ENCODE measurements at regions not wholly inside any gene's neighbourhood (a gene's known extent, or its start where the extent isn't known, plus 50 kb on each side); places are given as distances from the start of the nearest gene placed in this dataset.
"Not testable (repeated sequence)": the region's sequence is repeated elsewhere in the genome, so short reads cannot be mapped to it uniquely, and the experiment has no call there.

GRCh38 chr9:85147046-85147640, 477.6 kb downstream of the NTRK2 start:
- DNase-seq (ENCODE audit: low spot score): no peak

GRCh38 chr9:85142968-85143367, 473.4 kb downstream of the NTRK2 start:
- no peak for DNase-seq (ENCODE audit: low spot score)

- no peak for DNase-seq (ENCODE audit: low spot score)
Measured at GRCh38 chr9:85142496-85142911, 473.0 kb downstream of the NTRK2 start.

GRCh38 chr9:85137696-85138095, 468.2 kb downstream of the NTRK2 start:
- no peak for DNase-seq (ENCODE audit: low spot score)

GRCh38 chr9:85136987-85137386, 467.5 kb downstream of the NTRK2 start:
- no peak for DNase-seq (ENCODE audit: low spot score)

- no peak for DNase-seq (ENCODE audit: low spot score)
Measured at GRCh38 chr9:85136507-85136906, 467.0 kb downstream of the NTRK2 start.

- no peak for DNase-seq (ENCODE audit: low spot score)
Measured at GRCh38 chr9:85130764-85131163, 461.2 kb downstream of the NTRK2 start.

GRCh38 chr9:85130260-85130659, 460.7 kb downstream of the NTRK2 start:
- DNase-seq (ENCODE audit: low spot score): no peak

- no peak for DNase-seq (ENCODE audit: low spot score)
Measured at GRCh38 chr9:85129514-85129913, 460.0 kb downstream of the NTRK2 start.

GRCh38 chr9:85118990-85119755, 449.6 kb downstream of the NTRK2 start:
- DNase-seq (ENCODE audit: low spot score): no peak

- no peak for DNase-seq (ENCODE audit: low spot score)
Measured at GRCh38 chr9:85117831-85118230, 448.3 kb downstream of the NTRK2 start.

- no peak for DNase-seq (ENCODE audit: low spot score)
Measured at GRCh38 chr9:85115473-85115872, 445.9 kb downstream of the NTRK2 start.

- DNase-seq (ENCODE audit: low spot score): no peak
Measured at GRCh38 chr9:85114799-85115198, 445.3 kb downstream of the NTRK2 start.

- DNase-seq (ENCODE audit: low spot score): no peak
Measured at GRCh38 chr9:85112933-85113418, 443.4 kb downstream of the NTRK2 start.

- no peak for DNase-seq (ENCODE audit: low spot score)
Measured at GRCh38 chr9:85112391-85112790, 442.9 kb downstream of the NTRK2 start.

GRCh38 chr9:85108746-85109145, 439.2 kb downstream of the NTRK2 start:
- no peak for DNase-seq (ENCODE audit: low spot score)

- no peak for DNase-seq (ENCODE audit: low spot score)
Measured at GRCh38 chr9:85108229-85108628, 438.7 kb downstream of the NTRK2 start.

- no peak for DNase-seq (ENCODE audit: low spot score)
Measured at GRCh38 chr9:85089188-85089969, 419.9 kb downstream of the NTRK2 start.

GRCh38 chr9:85081963-85082362, 412.4 kb downstream of the NTRK2 start:
- DNase-seq (ENCODE audit: low spot score): no peak

GRCh38 chr9:85079349-85079748, 409.8 kb downstream of the NTRK2 start:
- DNase-seq (ENCODE audit: low spot score): no peak

- no peak for DNase-seq (ENCODE audit: low spot score)
Measured at GRCh38 chr9:85077944-85078343, 408.4 kb downstream of the NTRK2 start.

- DNase-seq (ENCODE audit: low spot score): not testable (repeated sequence)
Measured at GRCh38 chr9:85077146-85077545, 407.6 kb downstream of the NTRK2 start.
